ENCODE measurements at regions not wholly inside any gene's neighbourhood (a gene's known extent, or its start where the extent isn't known, plus 50 kb on each side); places are given as distances from the start of the nearest gene placed in this dataset.
"Not testable (repeated sequence)": the region's sequence is repeated elsewhere in the genome, so short reads cannot be mapped to it uniquely, and the experiment has no call there.

GRCh38 chr10:81576336-81576735 is 298.7 kb upstream of the NRG3 start:
- DNase-seq (ENCODE audit: extremely low spot score in 2 of 2), result no peak
- no peaks in the 10 kb centered on the region for H3K36me3 ChIP-seq
- H3K4me1 ChIP-seq, result no peaks in the 10 kb centered on the region
- H3K27me3 ChIP-seq, result no peaks in the 10 kb centered on the region
- H3K9me3 ChIP-seq, result no peaks in the 10 kb centered on the region
- H3K4me3 ChIP-seq, result no peak overlapping the region
- no peak for TF ChIP-seq POLR2AphosphoS5 (IDR thresholded peaks at IDR 0.05; ENCODE audit: insufficient read depth in 1 of 2, low read depth in 1 of 2)
- TF ChIP-seq, protein P1, sequence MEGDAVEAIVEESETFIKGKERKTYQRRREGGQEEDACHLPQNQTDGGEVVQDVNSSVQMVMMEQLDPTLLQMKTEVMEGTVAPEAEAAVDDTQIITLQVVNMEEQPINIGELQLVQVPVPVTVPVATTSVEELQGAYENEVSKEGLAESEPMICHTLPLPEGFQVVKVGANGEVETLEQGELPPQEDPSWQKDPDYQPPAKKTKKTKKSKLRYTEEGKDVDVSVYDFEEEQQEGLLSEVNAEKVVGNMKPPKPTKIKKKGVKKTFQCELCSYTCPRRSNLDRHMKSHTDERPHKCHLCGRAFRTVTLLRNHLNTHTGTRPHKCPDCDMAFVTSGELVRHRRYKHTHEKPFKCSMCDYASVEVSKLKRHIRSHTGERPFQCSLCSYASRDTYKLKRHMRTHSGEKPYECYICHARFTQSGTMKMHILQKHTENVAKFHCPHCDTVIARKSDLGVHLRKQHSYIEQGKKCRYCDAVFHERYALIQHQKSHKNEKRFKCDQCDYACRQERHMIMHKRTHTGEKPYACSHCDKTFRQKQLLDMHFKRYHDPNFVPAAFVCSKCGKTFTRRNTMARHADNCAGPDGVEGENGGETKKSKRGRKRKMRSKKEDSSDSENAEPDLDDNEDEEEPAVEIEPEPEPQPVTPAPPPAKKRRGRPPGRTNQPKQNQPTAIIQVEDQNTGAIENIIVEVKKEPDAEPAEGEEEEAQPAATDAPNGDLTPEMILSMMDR (IDR thresholded peaks at IDR 0.05), result no peak
- no peak for TF ChIP-seq POLR2A (IDR thresholded peaks at IDR 0.05)
- intact Hi-C loops (cut with DNase I), result loop anchor here (10.0 kb wide), 1 partner anchor 328 kb away; no protein-coding TSS in a partner anchor
- no peak overlapping the region for H3K27ac ChIP-seq

GRCh38 chr10:81594991-81595390 is 280.0 kb upstream of the NRG3 start:
- no peaks in the 10 kb centered on the region for H3K4me1 ChIP-seq
- H3K27me3 ChIP-seq, result no peaks in the 10 kb centered on the region
- no peak overlapping the region for H3K27ac ChIP-seq
- no peaks in the 10 kb centered on the region for H3K9me3 ChIP-seq
- H3K36me3 ChIP-seq, result no peaks in the 10 kb centered on the region
- no peak overlapping the region for H3K4me3 ChIP-seq
- no peak for DNase-seq (ENCODE audit: extremely low spot score in 2 of 2)
- TF ChIP-seq POLR2A (IDR thresholded peaks at IDR 0.05) (no peak), POLR2AphosphoS5 (IDR thresholded peaks at IDR 0.05; ENCODE audit: insufficient read depth in 1 of 2, low read depth in 1 of 2) (no peak)
- TF ChIP-seq, protein P1 (IDR thresholded peaks at IDR 0.05), result no peak
- intact Hi-C loops (cut with DNase I), result no loop called here

DNA sequence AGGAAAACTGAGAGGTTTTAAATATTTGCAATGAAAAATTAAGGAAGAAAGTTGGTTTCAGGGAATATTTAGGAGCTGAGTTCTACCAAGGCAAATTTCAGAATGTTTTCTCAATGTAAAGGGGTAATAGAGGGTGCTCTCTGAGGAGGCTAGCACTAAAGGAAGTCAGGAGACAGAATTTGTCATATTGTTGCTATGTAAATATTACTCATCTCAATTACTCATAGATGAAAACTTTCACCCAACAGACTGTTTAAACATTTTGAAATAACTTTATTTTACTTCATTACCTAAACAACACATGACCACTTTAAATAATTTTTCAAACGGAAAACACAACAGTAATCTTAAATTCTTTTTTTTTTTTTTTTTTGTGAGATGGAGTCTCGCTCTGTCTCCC is 274.8 kb upstream of the NRG3 start:
- H3K36me3 ChIP-seq, result no peaks in the 10 kb centered on the region
- intact Hi-C loops (cut with DNase I), result no loop called here
- no peak overlapping the region for H3K4me3 ChIP-seq
- no peaks in the 10 kb centered on the region for H3K9me3 ChIP-seq
- H3K27ac ChIP-seq, result no peak overlapping the region
- no peak for TF ChIP-seq POLR2A (IDR thresholded peaks at IDR 0.05)
- TF ChIP-seq POLR2AphosphoS5 (IDR thresholded peaks at IDR 0.05; ENCODE audit: insufficient read depth in 1 of 2, low read depth in 1 of 2), result no peak
- TF ChIP-seq, protein P1 (IDR thresholded peaks at IDR 0.05), result no peak
- DNase-seq (ENCODE audit: extremely low spot score in 2 of 2), result no peak
- no peaks in the 10 kb centered on the region for H3K27me3 ChIP-seq
- no peaks in the 10 kb centered on the region for H3K4me1 ChIP-seq

- no peaks in the 10 kb centered on the region for H3K4me1 ChIP-seq
- no peaks in the 10 kb centered on the region for H3K36me3 ChIP-seq
- intact Hi-C loops (cut with DNase I), result no loop called here
- TF ChIP-seq, protein P1 (IDR thresholded peaks at IDR 0.05), result no peak
- TF ChIP-seq POLR2A (IDR thresholded peaks at IDR 0.05) (no peak), POLR2AphosphoS5 (IDR thresholded peaks at IDR 0.05; ENCODE audit: insufficient read depth in 1 of 2, low read depth in 1 of 2) (no peak)
- no peaks in the 10 kb centered on the region for H3K27me3 ChIP-seq
- H3K4me3 ChIP-seq, result no peak overlapping the region
- DNase-seq (ENCODE audit: extremely low spot score in 2 of 2), result no peak
- no peaks in the 10 kb centered on the region for H3K9me3 ChIP-seq
- no peak overlapping the region for H3K27ac ChIP-seq
Observed at GRCh38 chr10:81603106-81603620, 271.8 kb upstream of the NRG3 start.

GRCh38 chr10:81644485-81644884 is 230.5 kb upstream of the NRG3 start:
- H3K36me3 ChIP-seq; H3K27ac ChIP-seq; H3K4me1 ChIP-seq; intact Hi-C loops (cut with DNase I); H3K9me3 ChIP-seq; H3K27me3 ChIP-seq; H3K4me3 ChIP-seq; DNase-seq (ENCODE audit: extremely low spot score in 2 of 2): not testable (repeated sequence)
